GM13977 (cell line): ENCODE measurements at regions not wholly inside any gene's neighbourhood (a gene's known extent, or its start where the extent isn't known, plus 50 kb on each side); places are given as distances from the start of the nearest gene placed in this dataset.
"Not testable (repeated sequence)": the region's sequence is repeated elsewhere in the genome, so short reads cannot be mapped to it uniquely, and the experiment has no call there.

Experiments used
- DNase-seq: peaks from one replicate; pipeline ENCODE4 v3.0.0; 2012; ENCODE audit warnings: low spot score
- CTCF ChIP-seq: IDR thresholded peaks from 2 replicates; pipeline ENCODE4 v1.5.1; 2012; ENCODE audit warnings: mild to moderate bottlenecking, control low read depth; ENCODE audit not compliant: insufficient read depth; ENCODE audit errors: extremely low read depth, missing control alignments
- in situ Hi-C: fragments of 300-500 bp; cut with MboI; formaldehyde crosslinking; loops from one replicate; pipeline ENCODE4 v1.12.0; 2022; ENCODE audit warnings: low sequenced_read_pairs, low pct_unique_long_range_greater_than_20kb, mixed read lengths, inconsistent platforms; ENCODE audit not compliant: unreplicated experiment

- in situ Hi-C loops = no loop called here
- no peak for DNase-seq
- no peak for TF ChIP-seq CTCF
Measured at GRCh38 chr11:45412051-45412471, 125.9 kb upstream of the SYT13 start.

DNA sequence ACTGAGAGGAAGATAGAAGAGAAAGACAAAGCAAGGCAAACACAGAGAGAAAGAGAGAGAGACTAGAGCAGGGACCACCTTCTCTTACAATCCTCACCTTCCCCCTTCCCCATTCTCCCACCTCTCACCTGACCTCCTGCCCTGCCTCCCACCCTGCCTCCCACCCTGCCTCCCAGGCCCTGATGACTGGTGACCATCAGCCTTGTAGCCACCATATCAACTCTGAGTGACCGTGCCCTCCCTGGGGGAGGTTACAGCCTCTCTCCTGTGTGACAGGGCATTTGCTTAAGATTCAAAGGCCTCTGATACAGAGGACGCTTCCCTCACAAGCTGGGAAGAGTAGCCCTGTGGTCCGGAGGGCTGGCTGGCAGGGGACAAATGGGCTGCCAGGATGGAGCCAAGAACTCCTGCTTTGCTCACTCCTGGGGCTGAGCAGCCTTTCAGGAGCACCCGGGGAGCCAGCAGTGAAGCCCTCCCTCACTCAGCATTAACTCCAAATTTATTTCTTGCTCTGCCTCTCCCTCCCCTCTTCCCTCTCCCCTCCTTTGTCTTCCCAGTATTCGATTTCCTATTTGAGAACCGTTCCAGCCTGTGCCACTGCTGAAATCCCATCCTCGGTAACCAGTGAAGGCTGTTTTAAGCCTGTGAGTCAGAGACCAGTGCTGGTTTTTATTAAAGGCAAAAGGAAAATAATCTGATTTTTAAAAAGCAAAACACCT lies 125.2 kb upstream of the SYT13 start:
- in situ Hi-C loops = no loop called here
- no peak for TF ChIP-seq CTCF
- no peak for DNase-seq

DNA sequence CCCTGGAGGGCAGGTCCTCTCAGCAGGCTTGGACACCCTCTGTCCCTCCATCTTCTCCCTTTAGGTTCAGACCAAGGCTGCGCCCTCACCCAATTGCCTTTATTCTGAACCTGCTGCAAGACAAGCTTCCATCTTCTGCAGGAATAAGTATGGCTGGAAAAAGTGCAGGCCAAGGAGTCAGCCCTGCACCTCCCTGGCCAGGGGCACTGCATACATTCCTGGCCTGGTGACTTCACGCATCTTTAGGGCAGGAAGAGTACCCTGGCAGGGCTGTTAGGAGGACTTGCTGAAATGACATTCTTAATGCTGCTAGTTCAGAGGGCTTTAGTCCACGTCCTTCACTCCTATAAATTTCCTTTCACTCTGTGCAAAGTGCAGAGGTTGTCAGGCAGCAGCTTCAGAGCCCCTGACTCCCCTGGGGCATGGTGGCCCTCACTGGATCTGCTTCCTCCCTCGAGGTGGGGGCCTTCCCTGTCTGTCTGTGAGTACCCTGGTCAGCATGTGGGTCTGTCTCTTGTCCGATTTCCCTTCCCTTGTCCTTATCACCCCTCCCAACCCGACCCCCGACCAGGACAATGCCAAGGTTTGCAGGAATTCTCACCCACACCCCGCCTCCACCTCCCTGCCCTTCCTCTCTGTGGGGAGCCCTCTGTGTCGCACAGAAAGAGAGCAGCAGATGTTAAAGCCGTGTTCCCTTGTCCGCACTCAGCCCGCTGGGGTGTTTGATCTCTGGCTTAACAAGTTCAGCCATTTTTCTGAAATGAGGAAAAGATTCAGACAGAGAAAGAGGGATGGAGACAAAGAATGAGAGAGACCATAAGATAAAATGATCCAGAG lies 124.5 kb upstream of the SYT13 start:
- DNase-seq = no peak
- no peak for TF ChIP-seq CTCF
- in situ Hi-C loops = no loop called here

GRCh38 chr11:45409587-45409986 lies 123.4 kb upstream of the SYT13 start:
- in situ Hi-C loops = no loop called here
- DNase-seq = no peak
- TF ChIP-seq CTCF = no peak

GRCh38 chr11:45407226-45407625 lies 121.1 kb upstream of the SYT13 start:
- no peak for TF ChIP-seq CTCF
- DNase-seq = no peak
- in situ Hi-C loops = no loop called here

DNA sequence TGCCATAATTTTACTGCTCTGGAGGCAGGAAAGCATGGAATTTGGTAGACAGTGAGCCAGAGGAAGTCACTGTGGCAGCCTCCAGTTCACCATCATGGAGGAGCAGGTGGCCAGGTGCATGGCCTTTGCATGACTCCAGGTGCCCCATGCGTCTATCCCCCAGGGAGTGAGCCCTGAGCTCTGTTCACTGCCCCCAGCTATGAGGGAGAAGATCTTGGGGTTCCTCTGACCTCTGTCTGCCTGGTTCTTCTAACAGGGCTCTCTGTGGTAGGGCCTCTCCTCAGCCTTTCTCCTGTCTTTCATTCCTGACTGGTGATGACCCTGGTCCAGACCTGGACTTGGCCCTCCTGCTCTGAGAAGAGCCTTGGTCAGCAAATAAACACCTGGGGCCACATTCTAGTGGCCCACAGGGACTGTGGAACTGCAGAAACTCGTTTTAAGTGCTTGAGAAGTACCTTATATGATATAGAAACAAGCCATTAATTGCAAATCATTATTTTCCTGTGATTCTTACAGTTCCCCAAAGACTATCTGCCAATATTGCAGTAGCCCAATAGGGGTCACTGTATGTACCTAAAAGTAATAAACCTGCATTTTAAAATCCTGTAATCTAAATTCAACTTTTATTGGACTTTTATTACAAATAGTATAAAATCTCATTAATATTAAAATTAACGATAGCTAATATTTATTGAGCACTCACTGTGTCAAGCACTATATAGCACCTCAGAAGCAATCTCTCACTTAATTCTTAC lies 120.0 kb upstream of the SYT13 start:
- in situ Hi-C loops = no loop called here
- no peak for DNase-seq

GRCh38 chr11:45403521-45403920 lies 117.4 kb upstream of the SYT13 start:
- DNase-seq, in situ Hi-C loops: not testable (repeated sequence)

More for the DNA sequence above, 120.0 kb upstream of the SYT13 start:
- peak; percentile 29 for TF ChIP-seq CTCF
